LNCAP (cell line): ENCODE measurements at regions not wholly inside any gene's neighbourhood (a gene's known extent, or its start where the extent isn't known, plus 50 kb on each side); places are given as distances from the start of the nearest gene placed in this dataset.

Source experiments
- CTCF ChIP-seq: fragments of 450-650 bp; IDR thresholded peaks from 2 replicates; pipeline ENCODE4 v1.5.1; 2017; ENCODE audit warnings: mild to moderate bottlenecking

- no peak for TF ChIP-seq CTCF
These were observed 63.7 kb upstream of the PRR16 start for GRCh38 chr5:120400356-120400755.

- TF ChIP-seq CTCF, result no peak
These were observed 61.5 kb upstream of the PRR16 start for GRCh38 chr5:120402606-120403005.

GRCh38 chr5:120405286-120405864 is 58.7 kb upstream of the PRR16 start:
- no peak for TF ChIP-seq CTCF

- no peak for TF ChIP-seq CTCF
These were observed 58.2 kb upstream of the PRR16 start for GRCh38 chr5:120405923-120406322.

- no peak for TF ChIP-seq CTCF
These were observed 50.4 kb upstream of the PRR16 start for GRCh38 chr5:120413686-120414085.
